Activated T-helper 1 cell treated with Interleukin-2 at 50 U/mL for 16 hours (primary cell): ENCODE measurements at regions not wholly inside any gene's neighbourhood (a gene's known extent, or its start where the extent isn't known, plus 50 kb on each side); places are given as distances from the start of the nearest gene placed in this dataset.
"Not testable (repeated sequence)": the region's sequence is repeated elsewhere in the genome, so short reads cannot be mapped to it uniquely, and the experiment has no call there.

ENCODE experiments used
- DNase-seq: peaks from one replicate; pipeline ENCODE4 v3.0.0-alpha.2; 2020; ENCODE audit warnings: low read depth

DNA sequence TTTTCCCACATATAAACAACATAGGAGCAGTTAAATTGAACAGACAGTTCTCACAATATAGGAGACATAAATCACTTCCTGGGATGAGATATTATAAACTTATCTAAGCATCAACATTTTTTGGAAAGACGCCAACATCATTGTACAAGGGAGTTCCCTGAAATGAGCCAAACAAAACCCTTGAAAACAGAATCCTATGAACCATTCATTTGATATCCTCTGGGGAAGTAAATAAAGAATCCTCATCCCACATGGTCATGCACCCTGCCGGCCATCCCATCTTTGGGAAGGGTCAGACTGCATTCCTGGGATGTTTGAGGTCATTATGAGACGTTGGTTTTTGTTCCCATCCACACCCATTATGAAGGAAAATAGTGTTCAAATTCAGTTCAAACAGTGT lies 111.8 kb upstream of the USP25 start:
- no peak for DNase-seq

- DNase-seq = no peak
Observed at GRCh38 chr21:15620892-15621291, 108.9 kb upstream of the USP25 start.

DNA sequence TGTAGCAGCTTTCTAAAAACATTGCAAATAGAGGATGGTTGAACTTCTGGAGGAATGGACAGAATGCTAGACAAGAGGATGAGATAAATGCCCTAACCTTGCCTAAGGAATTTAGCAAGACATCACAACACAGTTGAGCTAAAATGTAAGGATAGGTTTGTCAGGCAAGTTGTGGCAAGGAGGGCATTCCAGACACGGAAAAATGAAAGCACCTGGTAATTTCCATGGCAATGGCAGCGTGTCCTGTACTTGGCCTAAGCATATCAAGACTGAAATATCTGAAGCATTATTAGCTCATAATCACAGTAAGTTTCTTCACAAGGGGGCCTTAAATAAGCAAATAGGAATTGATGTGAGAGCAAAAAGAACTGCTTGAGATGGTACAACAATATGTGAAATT lies 105.1 kb upstream of the USP25 start:
- no peak for DNase-seq

- DNase-seq = no peak
Observed at GRCh38 chr21:15625363-15625762, 104.4 kb upstream of the USP25 start.

GRCh38 chr21:15626031-15626430 lies 103.8 kb upstream of the USP25 start:
- DNase-seq = no peak

GRCh38 chr21:15627011-15627410 lies 102.8 kb upstream of the USP25 start:
- no peak for DNase-seq

DNA sequence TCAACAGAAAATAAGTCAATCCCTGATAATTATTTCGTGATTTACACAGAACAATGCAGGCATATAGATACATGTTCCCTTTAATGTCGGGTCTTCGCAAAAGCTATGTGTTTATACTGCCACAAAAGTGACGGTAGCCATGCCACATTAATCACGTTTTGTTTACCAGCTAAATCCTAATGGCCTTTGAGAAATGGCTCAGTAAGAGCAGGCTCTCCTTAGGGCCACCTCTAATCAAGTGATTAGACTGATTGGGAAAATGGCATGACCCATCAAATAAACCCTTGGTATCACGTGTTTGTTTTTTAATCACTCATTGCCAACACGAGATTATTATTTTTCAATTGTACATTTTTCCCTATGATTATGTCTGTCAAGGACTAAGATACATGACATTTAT lies 102.0 kb upstream of the USP25 start:
- DNase-seq = no peak

GRCh38 chr21:15631342-15631741 lies 98.4 kb upstream of the USP25 start:
- no peak for DNase-seq

DNA sequence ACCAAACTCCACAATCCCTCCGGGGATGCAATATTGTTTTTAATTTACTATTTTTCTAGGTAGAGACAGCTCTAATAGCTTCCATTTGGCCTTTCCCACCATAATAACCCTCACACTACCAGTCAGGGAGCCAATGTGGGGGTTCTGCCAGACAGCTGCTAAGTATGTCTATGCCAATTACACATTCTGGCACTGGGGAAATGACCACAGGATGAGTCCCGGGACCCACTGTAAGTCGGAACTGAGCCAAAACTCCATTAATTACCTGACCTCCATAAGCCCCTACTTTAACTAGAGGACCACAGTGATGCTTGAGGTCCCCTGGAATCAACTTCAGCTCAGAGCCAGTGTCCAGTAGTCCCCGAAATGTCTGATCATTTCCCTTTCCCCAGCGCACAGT lies 95.2 kb upstream of the USP25 start:
- DNase-seq = not testable (repeated sequence)

DNA sequence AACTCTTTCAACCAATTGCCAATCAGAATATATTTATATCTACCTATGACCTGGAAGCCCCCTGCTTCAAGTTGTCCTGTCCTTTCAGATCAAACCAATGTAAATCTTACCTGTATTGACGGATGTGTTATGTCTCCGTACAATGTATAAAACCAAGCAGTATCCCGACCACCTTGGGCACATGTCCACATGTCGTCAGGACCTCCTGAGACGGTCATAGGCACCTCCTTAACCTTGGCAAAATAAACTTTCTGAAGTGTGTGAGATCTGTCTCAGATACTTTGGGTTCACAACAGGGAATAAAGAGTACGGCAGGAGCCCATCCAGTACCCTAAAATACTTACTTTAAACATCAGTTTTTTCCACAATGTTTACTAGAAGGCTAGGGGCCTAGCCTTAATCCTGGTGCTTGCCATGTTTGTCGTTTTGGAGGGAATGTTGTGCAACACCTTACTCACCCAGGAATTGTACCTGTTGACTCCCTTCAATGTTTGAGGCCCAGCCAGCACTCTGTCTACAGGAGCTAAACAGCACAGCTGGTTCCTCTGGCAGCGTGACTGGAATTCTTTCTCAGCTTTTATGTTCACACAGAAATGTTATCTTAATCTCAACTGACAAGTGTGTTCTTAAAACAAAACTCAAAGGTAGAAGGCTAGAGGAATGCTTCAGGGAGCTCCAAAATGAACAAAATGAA lies 90.8 kb upstream of the USP25 start:
- no peak for DNase-seq

GRCh38 chr21:15640113-15640512 lies 89.7 kb upstream of the USP25 start:
- DNase-seq = not testable (repeated sequence)

GRCh38 chr21:15644489-15644888 lies 85.3 kb upstream of the USP25 start:
- no peak for DNase-seq

DNA sequence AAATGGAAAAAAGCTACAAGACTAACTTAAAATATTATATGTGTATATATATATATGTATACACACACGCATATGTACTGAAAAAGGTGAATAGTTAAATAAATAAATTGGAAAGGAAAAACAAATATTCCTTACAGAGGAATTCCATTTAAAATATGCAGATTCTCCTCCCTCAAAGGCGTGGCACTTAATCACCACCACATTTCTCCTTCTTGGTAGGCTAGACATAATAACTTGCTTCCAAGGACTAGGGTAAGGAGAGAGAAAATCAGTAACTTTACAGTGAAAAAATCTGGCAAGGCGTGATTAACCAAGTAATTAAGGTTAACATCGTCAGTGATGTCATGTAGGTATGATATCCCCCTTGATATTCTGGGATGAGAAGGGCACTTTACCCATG lies 84.0 kb upstream of the USP25 start:
- DNase-seq = no peak

DNA sequence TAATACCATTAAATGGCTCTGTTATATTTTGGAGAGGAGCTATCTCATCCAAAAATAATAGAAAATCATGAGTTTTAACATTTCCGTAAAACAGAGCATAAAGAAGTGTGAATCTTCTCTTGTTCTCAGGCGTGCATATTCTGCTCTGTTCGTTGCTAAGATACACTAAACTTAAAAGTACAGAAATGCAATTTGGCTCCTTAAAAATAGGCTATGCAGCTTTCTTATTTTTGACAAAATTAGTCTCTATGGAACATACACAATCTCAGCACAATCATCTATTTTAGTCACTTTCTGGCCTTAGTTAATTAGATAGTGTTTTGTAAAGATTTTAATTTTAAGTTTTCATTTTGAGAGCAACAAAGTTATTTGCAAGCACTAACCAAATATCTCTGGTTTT lies 79.0 kb upstream of the USP25 start:
- DNase-seq = no peak

GRCh38 chr21:15651172-15651571 lies 78.6 kb upstream of the USP25 start:
- no peak for DNase-seq

GRCh38 chr21:15653710-15654109 lies 76.1 kb upstream of the USP25 start:
- DNase-seq = no peak

GRCh38 chr21:15654171-15654570 lies 75.6 kb upstream of the USP25 start:
- DNase-seq = no peak

DNA sequence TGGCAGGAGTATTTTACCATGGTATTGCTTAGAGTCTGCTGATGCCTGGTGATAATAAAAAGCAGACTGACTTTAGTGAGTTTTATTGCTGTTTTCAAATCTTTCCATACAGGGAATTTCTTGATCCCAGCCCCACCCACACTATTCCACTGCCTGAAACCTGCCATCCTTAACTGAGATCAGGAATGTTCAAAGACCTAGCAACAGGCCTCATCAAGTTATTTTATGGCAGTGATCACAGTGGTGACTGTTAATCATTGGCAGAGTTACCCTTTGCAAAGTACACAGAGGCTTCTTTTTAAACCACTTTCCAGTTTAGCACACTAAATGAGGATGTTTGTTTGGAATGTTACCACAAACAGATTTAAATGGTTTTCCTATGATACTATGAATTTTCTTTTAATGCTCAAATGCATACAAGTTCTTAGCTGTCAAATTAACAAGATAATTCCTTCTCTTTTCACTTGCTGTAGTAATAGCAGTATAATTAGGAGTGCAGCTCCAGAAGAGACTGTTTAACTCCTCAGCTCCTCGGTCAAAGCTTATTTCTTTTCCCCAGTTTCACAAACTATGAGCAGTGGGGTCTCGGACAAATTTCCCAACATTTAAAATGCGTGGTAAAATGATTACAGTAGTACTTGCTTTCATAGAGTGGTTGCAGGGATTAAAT lies 69.9 kb upstream of the USP25 start:
- DNase-seq = no peak

DNA sequence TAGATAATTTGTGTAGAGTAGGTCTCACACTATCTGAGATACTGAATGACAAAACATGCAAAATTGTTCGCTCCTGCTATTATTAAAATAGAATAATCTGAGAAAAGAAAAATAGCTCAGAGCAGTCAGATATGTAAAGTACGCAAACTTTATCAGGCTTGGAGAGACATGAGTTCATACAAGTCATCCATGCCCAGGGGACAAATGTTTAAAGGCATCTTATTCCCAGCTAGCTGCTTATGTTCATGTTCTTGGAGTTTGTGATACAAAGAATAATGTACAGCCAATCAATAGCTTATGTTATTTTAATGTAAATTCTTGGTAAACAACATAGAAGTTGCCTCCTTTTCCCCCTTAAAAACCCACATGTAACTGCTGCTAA lies 69.4 kb upstream of the USP25 start:
- no peak for DNase-seq

DNA sequence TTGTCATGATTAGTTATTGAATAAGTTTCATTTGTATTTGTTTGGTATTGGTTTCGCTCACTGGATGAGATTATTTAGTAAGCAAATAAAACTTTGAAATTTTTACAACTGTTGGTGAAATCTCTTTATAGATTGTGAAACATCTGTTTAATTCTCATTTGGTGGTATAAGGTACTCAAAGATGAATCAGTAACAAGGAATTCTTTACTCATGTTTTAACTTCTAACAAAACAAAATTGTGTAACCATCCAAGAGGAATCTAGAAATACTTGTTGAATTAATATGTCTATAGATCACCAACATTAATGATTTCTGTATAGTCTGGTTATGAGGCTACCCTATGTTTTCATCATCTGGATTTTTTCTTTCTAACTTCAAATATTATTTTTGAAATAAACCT lies 62.8 kb upstream of the USP25 start:
- no peak for DNase-seq

DNA sequence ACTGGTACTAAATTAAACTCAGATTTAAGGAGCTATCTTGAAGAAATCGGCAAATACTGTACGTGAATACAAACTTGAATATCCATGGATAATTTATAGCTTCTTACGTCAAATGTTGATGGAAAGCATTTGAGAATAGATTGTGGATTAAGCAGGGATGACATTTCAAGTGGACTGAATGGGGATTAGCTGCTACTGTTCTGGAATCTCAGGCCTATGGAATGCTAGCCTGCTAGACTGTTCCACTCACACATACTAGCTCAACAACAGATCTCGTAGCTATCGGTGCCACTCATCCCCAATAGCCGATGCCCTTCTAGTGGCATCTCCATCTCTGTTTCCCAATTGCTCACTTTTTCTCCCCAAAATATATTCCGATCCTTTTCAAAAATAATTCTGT lies 62.0 kb upstream of the USP25 start:
- no peak for DNase-seq

- no peak for DNase-seq
Observed at GRCh38 chr21:15669247-15669646, 60.5 kb upstream of the USP25 start.

DNA sequence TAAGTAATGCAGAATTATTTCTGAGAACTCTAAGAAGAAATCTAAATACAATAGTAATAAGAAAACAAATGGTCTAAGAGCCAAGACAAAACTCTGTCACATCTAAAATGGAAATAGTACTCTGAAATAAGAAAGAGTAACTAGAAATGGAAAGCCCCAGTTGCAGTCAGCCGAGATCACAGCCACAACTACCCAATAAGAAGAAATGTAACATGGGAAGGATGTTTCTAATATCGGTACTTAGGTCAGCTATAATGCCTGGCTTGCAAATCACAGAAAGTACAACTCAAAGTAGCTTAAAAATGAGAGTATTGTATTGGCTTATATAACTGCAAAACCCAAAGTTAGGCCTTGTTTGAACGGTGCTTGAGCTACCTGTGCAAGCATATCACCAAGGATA lies 58.6 kb upstream of the USP25 start:
- no peak for DNase-seq

DNA sequence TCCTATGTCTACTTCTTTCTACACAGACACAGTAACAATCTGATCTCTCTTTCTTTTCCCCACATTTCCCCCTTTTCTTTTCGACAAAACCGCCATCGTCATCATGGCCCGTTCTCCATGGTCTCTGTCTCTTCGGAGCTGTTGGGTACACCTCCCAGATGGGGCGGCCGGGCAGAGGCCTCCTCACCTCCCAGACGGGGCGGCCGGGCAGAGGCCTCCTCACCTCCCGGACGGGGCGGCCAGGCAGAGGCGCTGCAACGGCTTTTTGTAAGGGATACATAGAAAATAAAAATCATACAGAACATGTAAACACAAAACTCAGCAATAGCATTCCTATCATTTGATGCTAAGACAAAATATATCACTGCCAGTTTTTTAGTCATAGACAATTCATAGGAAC lies 57.2 kb upstream of the USP25 start:
- DNase-seq = not testable (repeated sequence)
